Heart left ventricle (tissue), 13 donors: ENCODE measurements at regions not wholly inside any gene's neighbourhood (a gene's known extent, or its start where the extent isn't known, plus 50 kb on each side); places are given as distances from the start of the nearest gene placed in this dataset.

Experiments
- POLR2A ChIP-seq, 2 donors: fragments of 450-650 bp; IDR thresholded peaks; one replicate each; pipeline ENCODE4 v1.6.1; 2017; ENCODE audit warnings: antibody characterized with exemption in 2 of 2, mild to moderate bottlenecking in 2 of 2, moderate library complexity in 2 of 2
- TF ChIP-seq, protein P1 (sequence below), 12 donors: fragments of 200-600 bp; sonication (generic) in 4 of 12; IDR thresholded peaks; one replicate each; pipeline versions ENCODE4 v1.5.0 to v1.8.0; 2018 to 2022; ENCODE audit warnings: antibody characterized with exemption in 12 of 12, mild to moderate bottlenecking in 5 of 12
- donor health status: ischemic (EF 13 %, LVEDD 7.1; RV severe dilation, severe dysfunction).
- donor health status: DM: no; HTN: yes; CAD: no.
- donor health status: DM: no; HTN: no; CAD: no.
- donor health status: ischemic (EF 25% LVEDD 6.9; RV normal size, moderate dysfunction).
- donor health status: ischemic (EF 25% LVEDD 5.7; RV mildly dilated, moderate dysfunction).
- donor health status: ischemic (EF 35%, LVEDD 5.7; RV mildly dilated, moderate dysfunction).
- donor health status: nonischemic (EF 11% LVEDD 7.7; RV severe dilation, severe dysfunction).
- donor health status: DM: yes; HTN: yes; CAD: no.
- donor health status: PGD.
- donor health status: ischemic (EF 29% LVEDD 5.4; RV normal size, mild dysfunction).
- donor health status: nonischemic (EF 23%, LVEDD 6.1; RV moderate dilation, normal function).

DNA sequence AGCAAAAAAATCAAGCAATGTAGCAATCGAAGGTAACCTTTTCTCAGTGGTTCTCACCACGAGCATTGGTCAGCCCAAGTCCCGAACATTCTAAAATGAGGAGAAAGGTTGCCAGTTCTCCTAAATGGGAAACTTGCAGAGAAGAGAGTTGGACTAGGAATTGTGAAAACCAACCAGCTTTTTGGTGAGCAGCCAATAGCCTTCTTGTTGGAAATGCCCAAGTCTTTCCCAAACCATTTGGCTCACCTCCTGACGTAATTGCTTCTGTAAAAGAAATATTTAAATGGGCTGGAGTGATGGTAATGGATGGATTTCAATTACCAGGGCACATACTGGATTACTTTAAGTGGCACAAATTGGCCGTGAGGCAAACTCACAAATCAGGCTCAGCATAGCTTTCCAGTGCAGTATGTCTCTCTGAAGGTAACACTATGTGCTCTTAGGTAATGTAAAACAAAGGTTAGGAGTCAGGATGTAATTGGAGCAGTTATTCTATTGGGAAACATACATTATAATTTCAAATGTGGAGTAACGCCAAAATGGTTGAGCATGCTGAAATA, 423.2 kb downstream of the KLF5 start:
- TF ChIP-seq, protein P1, sequence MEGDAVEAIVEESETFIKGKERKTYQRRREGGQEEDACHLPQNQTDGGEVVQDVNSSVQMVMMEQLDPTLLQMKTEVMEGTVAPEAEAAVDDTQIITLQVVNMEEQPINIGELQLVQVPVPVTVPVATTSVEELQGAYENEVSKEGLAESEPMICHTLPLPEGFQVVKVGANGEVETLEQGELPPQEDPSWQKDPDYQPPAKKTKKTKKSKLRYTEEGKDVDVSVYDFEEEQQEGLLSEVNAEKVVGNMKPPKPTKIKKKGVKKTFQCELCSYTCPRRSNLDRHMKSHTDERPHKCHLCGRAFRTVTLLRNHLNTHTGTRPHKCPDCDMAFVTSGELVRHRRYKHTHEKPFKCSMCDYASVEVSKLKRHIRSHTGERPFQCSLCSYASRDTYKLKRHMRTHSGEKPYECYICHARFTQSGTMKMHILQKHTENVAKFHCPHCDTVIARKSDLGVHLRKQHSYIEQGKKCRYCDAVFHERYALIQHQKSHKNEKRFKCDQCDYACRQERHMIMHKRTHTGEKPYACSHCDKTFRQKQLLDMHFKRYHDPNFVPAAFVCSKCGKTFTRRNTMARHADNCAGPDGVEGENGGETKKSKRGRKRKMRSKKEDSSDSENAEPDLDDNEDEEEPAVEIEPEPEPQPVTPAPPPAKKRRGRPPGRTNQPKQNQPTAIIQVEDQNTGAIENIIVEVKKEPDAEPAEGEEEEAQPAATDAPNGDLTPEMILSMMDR (IDR thresholded peaks at IDR 0.05) = no peak
- no peak for TF ChIP-seq POLR2A (IDR thresholded peaks at IDR 0.05)
